Panc1 (cell line): ENCODE measurements at regions not wholly inside any gene's neighbourhood (a gene's known extent, or its start where the extent isn't known, plus 50 kb on each side); places are given as distances from the start of the nearest gene placed in this dataset.

Source experiments
- ATAC-seq: fragments of 200-7000 bp; cut with Tn5 transposase; 2 replicates; pipeline ENCODE4 v1.9.1; 2020; ENCODE audit warnings: mild to moderate bottlenecking, moderate library complexity
- BruUV-seq: library from RNA; stranded (reverse); fragments of 400-500 nt; replicated peaks from 2 replicates; lab custom pipeline; 2021; lab: Mats Ljungman, UMichigan
- CTCF ChIA-PET: fragments of 300-600 bp; sonication (Branson Sonifier 250); formaldehyde crosslinking; loops from one replicate; lab custom pipeline; 2022; ENCODE audit warnings: antibody characterized with exemption; lab: Charles Lee
- POLR2A ChIA-PET: fragments of 300-600 bp; sonication (Branson Sonifier 250); formaldehyde crosslinking; loops from one replicate; lab custom pipeline; 2022; ENCODE audit warnings: antibody characterized with exemption; lab: Charles Lee
- DNase-seq: peaks from one replicate; pipeline ENCODE4 v3.0.0-alpha.2; 2010; ENCODE audit warnings: low read depth, low spot score
- H3K27ac ChIP-seq: 2 replicates; pipeline ENCODE4 v1.5.1; 2011; ENCODE audit warnings: mild to moderate bottlenecking, low read length, inconsistent platforms
- H3K27me3 ChIP-seq: fragments of 200-500 bp; sonication (Bioruptor generic); 2 replicates; pipeline ENCODE4 v1.6.0; 2014; ENCODE audit warnings: low read length, inconsistent platforms; ENCODE audit not compliant: control insufficient read depth, insufficient read depth
- H3K36me3 ChIP-seq: fragments of 200-500 bp; sonication (Bioruptor generic); 2 replicates; pipeline ENCODE4 v1.5.1; 2014; ENCODE audit warnings: inconsistent platforms, mild to moderate bottlenecking, low read length, moderate library complexity; ENCODE audit not compliant: control insufficient read depth, insufficient read depth
- H3K4me1 ChIP-seq: 2 replicates; pipeline ENCODE4 v1.5.1; 2011; ENCODE audit warnings: inconsistent platforms, mild to moderate bottlenecking, low read length, moderate library complexity; ENCODE audit not compliant: control insufficient read depth, insufficient read depth
- H3K4me3 ChIP-seq, 2 experiments: 2 replicates each; pipeline ENCODE4 v1.5.1; 2011 to 2012; ENCODE audit warnings: low read depth in 2 of 2, low read length in 2 of 2, mild to moderate bottlenecking in 2 of 2, inconsistent platforms in 1 of 2, moderate library complexity in 1 of 2
- H3K9me3 ChIP-seq: fragments of 200-500 bp; sonication (Bioruptor generic); 2 replicates; pipeline ENCODE4 v1.5.1; 2014; ENCODE audit warnings: low read depth, mild to moderate bottlenecking, inconsistent platforms, low read length, moderate library complexity; ENCODE audit not compliant: control insufficient read depth, insufficient read depth
- CTCF ChIP-seq: fragments of 450-650 bp; IDR thresholded peaks from 2 replicates; pipeline ENCODE4 v1.5.1; 2017; ENCODE audit warnings: mild to moderate bottlenecking
- POLR2AphosphoS5 ChIP-seq: IDR thresholded peaks from 2 replicates; pipeline ENCODE4 v1.6.1; 2012; ENCODE audit warnings: mild to moderate bottlenecking, low read depth, low read length, moderate library complexity
- REST ChIP-seq, 2 experiments: IDR thresholded peaks; 2 replicates each; pipeline ENCODE4 v1.6.1; 2011 to 2012; ENCODE audit warnings: low read depth in 2 of 2, control low read depth in 1 of 2, low read length in 1 of 2, mild to moderate bottlenecking in 1 of 2, moderate library complexity in 1 of 2; ENCODE audit not compliant: insufficient read depth in 1 of 2
- SIN3A ChIP-seq: IDR thresholded peaks from 2 replicates; pipeline ENCODE4 v1.6.1; 2012; ENCODE audit warnings: low read depth, mild to moderate bottlenecking, low read length, moderate library complexity, borderline replicate concordance; ENCODE audit not compliant: insufficient read depth
- TCF7L2 ChIP-seq: IDR thresholded peaks from 2 replicates; pipeline ENCODE4 v1.6.1; 2011; ENCODE audit warnings: mild to moderate bottlenecking, low read depth, low read length, inconsistent platforms
- in situ Hi-C: cut with HindIII; loops from 2 replicates; pipeline ENCODE4 v1.10.0; 2016; ENCODE audit warnings: low sequenced_read_pairs, low pct_unique_long_range_greater_than_20kb
- intact Hi-C: fragments of 100-400 bp; cut with micrococcal nuclease; formaldehyde crosslinking; loops from one replicate; pipeline ENCODE4 v1.10.0; 2022; ENCODE audit not compliant: unreplicated experiment

- in situ Hi-C loops = no loop called here
- POLR2A ChIA-PET = no interaction called here
Observed at GRCh38 chr1:30201015-30201414, 522.4 kb downstream of the MATN1 start.

GRCh38 chr1:30200161-30200560, 523.2 kb downstream of the MATN1 start:
- CTCF ChIA-PET = no interaction called here
- ATAC-seq (no peak), DNase-seq (no peak)
- in situ Hi-C loops = no loop called here
- no TSS peak for BruUV-seq
- no peak overlapping the region for H3K27ac ChIP-seq
- POLR2A ChIA-PET = no interaction called here
- no peaks in the 10 kb centered on the region for H3K36me3 ChIP-seq
- H3K27me3 ChIP-seq = peaks cover 3% of the 10 kb centered on the region; the same call in 1 of the 2 replicates
- TF ChIP-seq POLR2AphosphoS5 (no peak), SIN3A (no peak), CTCF (no peak), TCF7L2 (no peak), REST (IDR thresholded peaks at IDR 0.05; ENCODE audit: insufficient read depth in 1 of 2, low read depth in 2 of 2, low read length in 1 of 2) (no peak)
- H3K9me3 ChIP-seq = no peaks in the 10 kb centered on the region; the same call in 1 of the 2 replicates
- no peak overlapping the region for H3K4me3 ChIP-seq
- intact Hi-C loops = no loop called here
- no peaks in the 10 kb centered on the region for H3K4me1 ChIP-seq

More at GRCh38 chr1:30201015-30201414, 522.4 kb downstream of the MATN1 start:
- CTCF ChIA-PET = no interaction called here
- no peaks in the 10 kb centered on the region; the same call in 1 of the 2 replicates for H3K9me3 ChIP-seq
- no TSS peak for BruUV-seq
- no peak for TF ChIP-seq POLR2AphosphoS5
- ATAC-seq (no peak), DNase-seq (no peak)
- intact Hi-C loops = no loop called here
- no peak overlapping the region for H3K4me3 ChIP-seq
- H3K36me3 ChIP-seq = no peaks in the 10 kb centered on the region
- H3K4me1 ChIP-seq = no peaks in the 10 kb centered on the region
- no peak overlapping the region for H3K27ac ChIP-seq
- H3K27me3 ChIP-seq = peaks cover 3% of the 10 kb centered on the region; the same call in 1 of the 2 replicates

- no peak for ATAC-seq
Observed at GRCh38 chr1:30199563-30199962, 523.8 kb downstream of the MATN1 start.

More at GRCh38 chr1:30199563-30199962, 523.8 kb downstream of the MATN1 start:
- TF ChIP-seq POLR2AphosphoS5 (no peak), REST (IDR thresholded peaks at IDR 0.05; ENCODE audit: insufficient read depth in 1 of 2, low read depth in 2 of 2, low read length in 1 of 2) (no peak), SIN3A (no peak), TCF7L2 (no peak), CTCF (no peak)
- no peaks in the 10 kb centered on the region for H3K36me3 ChIP-seq
- H3K4me3 ChIP-seq = no peak overlapping the region
- peaks cover 3% of the 10 kb centered on the region; the same call in 1 of the 2 replicates for H3K27me3 ChIP-seq
- in situ Hi-C loops = no loop called here
- BruUV-seq = no TSS peak
- ChIA-PET CTCF (no interaction called here), POLR2A (no interaction called here)
- no peaks in the 10 kb centered on the region for H3K4me1 ChIP-seq
- intact Hi-C loops = no loop called here
- no peak overlapping the region for H3K27ac ChIP-seq
- no peak for DNase-seq
- H3K9me3 ChIP-seq = no peaks in the 10 kb centered on the region; the same call in 1 of the 2 replicates
